ENCODE measurements at regions not wholly inside any gene's neighbourhood (a gene's known extent, or its start where the extent isn't known, plus 50 kb on each side); places are given as distances from the start of the nearest gene placed in this dataset.

DNA sequence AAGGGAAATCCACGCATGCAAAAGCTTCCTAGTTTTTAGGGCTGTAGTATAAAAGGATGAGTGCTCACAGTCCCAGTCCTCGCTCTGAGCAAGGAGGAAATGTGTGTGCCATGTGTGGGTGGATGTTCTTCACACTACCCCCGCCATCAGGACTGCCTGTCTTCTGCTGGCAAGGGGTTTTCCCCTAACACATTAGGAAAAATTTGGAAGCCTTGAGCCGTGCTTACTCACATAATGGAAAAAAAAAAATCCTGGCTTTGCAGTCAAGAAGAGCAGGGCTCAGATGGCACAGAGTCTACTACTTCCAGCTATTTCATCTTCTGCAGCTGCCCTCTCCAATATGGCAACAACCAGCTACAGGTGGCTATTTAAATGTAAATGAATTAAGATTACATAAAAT is 363.1 kb downstream of the PLPP3 start:
- H3K27ac ChIP-seq, result no peak overlapping the region
- no peak overlapping the region for H2AFZ ChIP-seq
- no peak for DNase-seq
- ChIA-PET CTCF (no interaction called here), POLR2A (ENCODE audit: unreplicated experiment) (no interaction called here)
- TF ChIP-seq EZH2 (IDR thresholded peaks at IDR 0.05; ENCODE audit: low read depth) (no peak), CTCF (conservative IDR thresholded peaks at IDR 0.05) (no peak)
- H3K4me2 ChIP-seq, result no peak overlapping the region
- H3K9me3 ChIP-seq (ENCODE audit: insufficient read depth, low read depth), result no peaks in the 10 kb centered on the region
- no TSS peak for BruUV-seq (replicated peaks)
- no peaks in the 10 kb centered on the region for H3K4me1 ChIP-seq (replicated peaks; ENCODE audit: insufficient read depth)
- H3K4me3 ChIP-seq, result no peak overlapping the region
- no peaks in the 10 kb centered on the region for H3K9me2 ChIP-seq (ENCODE audit: insufficient read depth)
- H3K27me3 ChIP-seq (ENCODE audit: insufficient read depth, low read depth), result no peaks in the 10 kb centered on the region
- H4K20me1 ChIP-seq (ENCODE audit: insufficient read depth), result no peaks in the 10 kb centered on the region
- intact Hi-C loops (cut with micrococcal nuclease; ENCODE audit: unreplicated experiment), result no loop called here
- no peaks in the 10 kb centered on the region for H3F3A ChIP-seq (ENCODE audit: insufficient read depth, low read depth)
- no peaks in the 10 kb centered on the region for H3K79me2 ChIP-seq (ENCODE audit: low read depth)
- no peaks in the 10 kb centered on the region for H3K36me3 ChIP-seq (ENCODE audit: low read depth)

DNA sequence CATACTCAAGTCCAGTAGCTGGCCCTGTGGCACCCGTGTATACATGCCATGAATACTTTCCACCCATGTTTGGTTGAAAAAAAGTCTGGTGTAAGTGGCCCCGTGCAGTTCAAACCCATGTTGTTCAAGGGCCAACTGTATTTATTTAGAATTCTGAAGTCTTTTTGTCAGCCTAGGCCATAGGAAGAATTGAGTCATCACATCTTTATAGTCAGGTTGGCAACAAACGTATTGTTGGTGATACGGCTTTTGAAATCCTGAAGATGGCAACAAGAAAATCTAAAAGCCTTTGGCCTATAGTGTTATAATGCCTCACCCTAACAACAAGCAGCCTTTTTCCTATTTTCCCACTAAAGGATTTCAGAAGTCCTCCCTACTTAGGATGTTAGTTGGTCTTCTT is 363.6 kb downstream of the PLPP3 start:
- no TSS peak for BruUV-seq (replicated peaks)
- H3K4me1 ChIP-seq (replicated peaks; ENCODE audit: insufficient read depth), result no peaks in the 10 kb centered on the region
- no peak for DNase-seq
- no peak overlapping the region for H3K4me3 ChIP-seq
- H4K20me1 ChIP-seq (ENCODE audit: insufficient read depth), result no peaks in the 10 kb centered on the region
- no peak for TF ChIP-seq EZH2 (IDR thresholded peaks at IDR 0.05; ENCODE audit: low read depth)
- no peak for TF ChIP-seq CTCF (conservative IDR thresholded peaks at IDR 0.05)
- CTCF ChIA-PET, result no interaction called here
- H2AFZ ChIP-seq, result no peak overlapping the region
- no peaks in the 10 kb centered on the region for H3K36me3 ChIP-seq (ENCODE audit: low read depth)
- H3K9me3 ChIP-seq (ENCODE audit: insufficient read depth, low read depth), result no peaks in the 10 kb centered on the region
- H3K27me3 ChIP-seq (ENCODE audit: insufficient read depth, low read depth), result no peaks in the 10 kb centered on the region
- POLR2A ChIA-PET (ENCODE audit: unreplicated experiment), result no interaction called here
- intact Hi-C loops (cut with micrococcal nuclease; ENCODE audit: unreplicated experiment), result no loop called here
- no peaks in the 10 kb centered on the region for H3K9me2 ChIP-seq (ENCODE audit: insufficient read depth)
- no peaks in the 10 kb centered on the region for H3F3A ChIP-seq (ENCODE audit: insufficient read depth, low read depth)
- H3K27ac ChIP-seq, result no peak overlapping the region
- no peaks in the 10 kb centered on the region for H3K79me2 ChIP-seq (ENCODE audit: low read depth)
- H3K4me2 ChIP-seq, result no peak overlapping the region

DNA sequence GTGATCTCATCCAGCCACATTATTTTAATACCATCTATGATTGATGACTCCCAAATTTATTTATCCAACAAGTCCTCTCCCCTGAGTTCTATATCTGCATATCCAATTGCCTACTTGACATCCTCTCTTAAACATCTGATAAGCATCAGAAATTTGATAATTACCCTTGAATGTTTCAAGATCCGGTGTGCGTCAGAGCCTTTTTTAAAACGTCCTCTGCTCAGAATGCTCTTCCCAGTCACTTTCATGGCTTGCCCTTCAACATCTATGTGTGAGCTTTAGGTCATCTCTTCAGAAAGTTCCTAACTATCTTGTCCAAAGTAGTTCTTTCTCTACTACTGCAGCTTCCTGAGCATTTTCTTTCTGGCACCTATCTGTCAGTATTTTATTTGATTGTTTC is 364.3 kb downstream of the PLPP3 start:
- DNase-seq, result no peak
- H3K27me3 ChIP-seq (ENCODE audit: insufficient read depth, low read depth), result no peaks in the 10 kb centered on the region
- H3K9me3 ChIP-seq (ENCODE audit: insufficient read depth, low read depth), result no peaks in the 10 kb centered on the region
- no peak overlapping the region for H3K27ac ChIP-seq
- no peak for TF ChIP-seq CTCF (conservative IDR thresholded peaks at IDR 0.05)
- TF ChIP-seq EZH2 (IDR thresholded peaks at IDR 0.05; ENCODE audit: low read depth), result no peak
- no peaks in the 10 kb centered on the region for H3K9me2 ChIP-seq (ENCODE audit: insufficient read depth)
- no peaks in the 10 kb centered on the region for H3K79me2 ChIP-seq (ENCODE audit: low read depth)
- H2AFZ ChIP-seq, result no peak overlapping the region
- BruUV-seq (replicated peaks), result no TSS peak
- no peaks in the 10 kb centered on the region for H3K4me1 ChIP-seq (replicated peaks; ENCODE audit: insufficient read depth)
- H4K20me1 ChIP-seq (ENCODE audit: insufficient read depth), result no peaks in the 10 kb centered on the region
- no peak overlapping the region for H3K4me3 ChIP-seq
- ChIA-PET CTCF (no interaction called here), POLR2A (ENCODE audit: unreplicated experiment) (no interaction called here)
- no peaks in the 10 kb centered on the region for H3F3A ChIP-seq (ENCODE audit: insufficient read depth, low read depth)
- no peak overlapping the region for H3K4me2 ChIP-seq
- no peaks in the 10 kb centered on the region for H3K36me3 ChIP-seq (ENCODE audit: low read depth)
- intact Hi-C loops (cut with micrococcal nuclease; ENCODE audit: unreplicated experiment), result no loop called here
